ENCODE measurements at regions not wholly inside any gene's neighbourhood (a gene's known extent, or its start where the extent isn't known, plus 50 kb on each side); places are given as distances from the start of the nearest gene placed in this dataset.

DNA sequence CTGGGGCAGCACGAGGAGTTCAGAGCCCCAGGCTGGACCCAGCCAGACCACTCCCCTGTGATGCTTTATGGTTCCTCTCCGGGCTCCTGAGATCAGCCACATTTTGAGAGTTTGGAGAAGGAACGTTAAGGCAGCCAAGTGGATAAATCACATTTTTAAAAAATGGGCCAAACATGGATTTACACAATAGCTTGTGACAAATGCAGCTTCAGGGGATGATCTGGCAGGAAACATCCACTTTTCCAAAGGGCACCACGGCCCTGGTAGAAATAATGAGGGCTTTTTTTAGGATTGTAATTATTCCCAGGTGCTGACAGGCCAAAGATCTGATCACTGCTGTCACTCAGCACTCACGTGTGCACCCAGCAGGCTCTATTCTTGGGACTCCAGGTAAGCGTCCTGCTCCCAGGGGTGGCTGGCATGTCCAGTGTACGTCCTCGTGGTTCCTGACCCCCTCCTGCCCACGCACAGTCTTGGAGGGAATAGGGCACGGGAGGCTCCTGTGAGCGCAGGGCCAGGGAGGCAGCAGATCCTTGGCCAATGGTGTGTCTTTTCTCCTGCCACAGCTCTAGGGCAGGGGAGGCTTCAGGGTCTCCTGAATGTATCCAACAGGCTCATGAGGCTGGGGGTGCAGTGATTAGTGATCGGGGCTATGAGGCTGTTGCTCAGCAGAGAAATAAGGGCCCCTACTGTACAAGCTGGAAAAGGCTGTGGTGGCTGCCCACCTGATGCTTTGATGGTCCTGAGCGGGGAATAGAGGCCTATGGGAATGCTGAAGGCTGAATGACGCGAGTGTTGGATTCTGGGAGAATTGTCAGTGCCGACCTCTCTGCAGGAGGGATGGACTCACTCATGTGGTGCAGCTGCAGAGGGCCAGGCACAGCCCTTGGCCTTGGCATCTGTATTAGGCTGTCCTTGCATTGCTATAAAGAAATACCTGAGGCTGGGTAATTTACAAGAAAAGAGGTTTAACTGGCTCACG lies 415.7 kb downstream of the PTPRU start:
- DNase-seq (ENCODE audit: insufficient read length, low spot score) (no peak), FAIRE-seq (no peak)
- no peak for TF ChIP-seq PAX5 (IDR thresholded peaks at IDR 0.05; ENCODE audit: insufficient read depth, low read length, severe bottlenecking)
- TF ChIP-seq POLR2A (IDR thresholded peaks at IDR 0.05; ENCODE audit: low read depth, low read length): no peak
- TF ChIP-seq POU2F2 (IDR thresholded peaks at IDR 0.05; ENCODE audit: low read depth, low read length): no peak
- TF ChIP-seq POLR2AphosphoS5 (IDR thresholded peaks at IDR 0.05; ENCODE audit: low read depth, low read length): no peak
- no peak for TF ChIP-seq SPI1 (IDR thresholded peaks at IDR 0.05; ENCODE audit: low read depth, low read length)
- TF ChIP-seq TAF1 (IDR thresholded peaks at IDR 0.05; ENCODE audit: low read depth, low read length): no peak

- DNase-seq (ENCODE audit: insufficient read length, low spot score) (no peak), FAIRE-seq (no peak)
- TF ChIP-seq POLR2A (IDR thresholded peaks at IDR 0.05; ENCODE audit: low read depth, low read length) (no peak), TAF1 (IDR thresholded peaks at IDR 0.05; ENCODE audit: low read depth, low read length) (no peak), POU2F2 (IDR thresholded peaks at IDR 0.05; ENCODE audit: low read depth, low read length) (no peak), SPI1 (IDR thresholded peaks at IDR 0.05; ENCODE audit: low read depth, low read length) (no peak), POLR2AphosphoS5 (IDR thresholded peaks at IDR 0.05; ENCODE audit: low read depth, low read length) (no peak), PAX5 (IDR thresholded peaks at IDR 0.05; ENCODE audit: insufficient read depth, low read length, severe bottlenecking) (no peak)
These were observed 414.9 kb downstream of the PTPRU start for GRCh38 chr1:29651246-29651645.

- no peak for TF ChIP-seq TAF1 (IDR thresholded peaks at IDR 0.05; ENCODE audit: low read depth, low read length)
- TF ChIP-seq POLR2A (IDR thresholded peaks at IDR 0.05; ENCODE audit: low read depth, low read length): no peak
- no peak for TF ChIP-seq SPI1 (IDR thresholded peaks at IDR 0.05; ENCODE audit: low read depth, low read length)
- no peak for TF ChIP-seq PAX5 (IDR thresholded peaks at IDR 0.05; ENCODE audit: insufficient read depth, low read length, severe bottlenecking)
- no peak for DNase-seq (ENCODE audit: insufficient read length, low spot score)
- no peak for FAIRE-seq
These were observed 414.2 kb downstream of the PTPRU start for GRCh38 chr1:29650476-29650875.

DNA sequence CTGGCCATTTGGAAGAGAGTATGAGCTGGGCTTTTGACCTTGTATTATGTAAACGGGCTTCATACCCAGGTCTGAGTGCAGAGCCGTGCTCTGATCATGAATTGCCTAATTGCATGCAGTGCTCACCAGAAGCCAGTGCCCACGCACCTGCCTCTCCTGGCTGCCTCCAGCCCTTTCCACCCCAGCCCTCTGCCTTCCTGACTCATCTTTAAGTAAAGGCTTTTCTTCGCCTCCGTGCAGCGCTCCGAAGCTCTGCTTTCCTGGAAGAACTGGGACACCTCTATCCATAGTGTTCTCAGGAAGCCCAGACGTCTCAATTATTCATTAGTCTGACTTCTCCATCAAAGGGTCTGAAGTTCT lies 413.7 kb downstream of the PTPRU start:
- FAIRE-seq (no peak), DNase-seq (ENCODE audit: insufficient read length, low spot score) (no peak)
- TF ChIP-seq SPI1 (IDR thresholded peaks at IDR 0.05; ENCODE audit: low read depth, low read length) (no peak), POU2F2 (IDR thresholded peaks at IDR 0.05; ENCODE audit: low read depth, low read length) (no peak), POLR2AphosphoS5 (IDR thresholded peaks at IDR 0.05; ENCODE audit: low read depth, low read length) (no peak), PAX5 (IDR thresholded peaks at IDR 0.05; ENCODE audit: insufficient read depth, low read length, severe bottlenecking) (no peak), POLR2A (IDR thresholded peaks at IDR 0.05; ENCODE audit: low read depth, low read length) (no peak), TAF1 (IDR thresholded peaks at IDR 0.05; ENCODE audit: low read depth, low read length) (no peak)

DNA sequence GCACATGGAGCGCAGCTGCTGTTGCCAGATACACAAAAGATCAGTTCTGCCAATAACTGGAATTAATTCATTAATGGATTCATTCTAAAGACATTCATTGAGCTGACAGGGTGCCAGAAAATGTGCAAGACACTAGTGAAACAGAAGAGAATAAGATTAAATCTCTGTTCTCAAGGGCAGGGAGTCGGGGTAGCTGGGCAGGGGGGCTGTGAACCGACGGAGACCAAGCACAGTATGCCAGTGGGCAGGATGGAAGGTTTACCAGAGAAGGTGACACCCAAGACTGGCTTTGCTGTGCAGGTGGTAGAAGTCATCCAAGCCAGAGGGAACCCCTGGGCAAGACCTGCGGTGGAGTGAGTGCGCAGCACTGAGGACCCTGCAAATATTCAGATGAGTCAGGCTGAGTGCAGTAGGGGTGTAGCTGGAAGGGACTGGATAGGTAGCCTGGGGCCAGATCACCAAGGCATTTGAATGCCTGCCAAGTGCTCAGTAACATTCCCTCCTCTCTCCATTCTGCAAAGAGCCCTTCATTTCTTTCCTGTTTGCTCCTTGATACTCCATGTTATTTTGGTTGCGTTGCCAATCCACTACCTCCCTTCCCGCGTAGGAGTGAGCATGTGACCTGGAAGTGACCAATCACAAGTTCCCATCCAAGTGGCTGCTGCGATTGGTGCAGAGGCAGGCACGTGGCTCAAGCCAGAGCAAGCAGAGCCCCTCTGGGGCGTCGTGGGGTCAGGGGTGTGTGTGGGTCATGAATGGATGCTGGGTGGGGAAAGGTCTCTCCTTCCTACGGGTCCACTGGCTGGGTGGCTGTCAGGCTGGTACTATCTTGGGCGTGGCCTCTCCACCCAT lies 413.1 kb downstream of the PTPRU start:
- TF ChIP-seq SPI1 (IDR thresholded peaks at IDR 0.05; ENCODE audit: low read depth, low read length) (no peak), POLR2AphosphoS5 (IDR thresholded peaks at IDR 0.05; ENCODE audit: low read depth, low read length) (no peak), POU2F2 (IDR thresholded peaks at IDR 0.05; ENCODE audit: low read depth, low read length) (no peak), POLR2A (IDR thresholded peaks at IDR 0.05; ENCODE audit: low read depth, low read length) (no peak), PAX5 (IDR thresholded peaks at IDR 0.05; ENCODE audit: insufficient read depth, low read length, severe bottlenecking) (no peak), TAF1 (IDR thresholded peaks at IDR 0.05; ENCODE audit: low read depth, low read length) (no peak)
- FAIRE-seq (no peak), DNase-seq (ENCODE audit: insufficient read length, low spot score) (no peak)

DNA sequence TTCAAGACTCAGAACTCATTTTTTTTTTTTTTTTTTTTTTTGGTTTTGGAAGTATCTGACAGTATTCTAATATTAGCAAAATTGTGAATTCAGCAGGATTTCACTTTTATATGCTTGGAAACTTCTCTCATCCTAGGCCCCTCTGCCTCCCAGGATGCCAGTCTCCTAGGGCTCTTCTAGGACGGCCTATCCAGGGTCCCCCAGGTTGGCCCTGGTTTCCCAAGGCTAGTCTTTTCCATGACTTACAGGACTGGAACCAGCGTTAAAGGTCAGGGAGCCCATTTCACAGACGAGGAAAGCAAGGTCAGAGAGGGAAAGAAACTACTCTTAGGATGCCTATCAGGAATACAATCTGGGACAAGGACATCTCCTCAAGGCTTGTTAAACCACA lies 412.5 kb downstream of the PTPRU start:
- no peak for TF ChIP-seq POU2F2 (IDR thresholded peaks at IDR 0.05; ENCODE audit: low read depth, low read length)
- TF ChIP-seq POLR2A (IDR thresholded peaks at IDR 0.05; ENCODE audit: low read depth, low read length): no peak
- TF ChIP-seq TAF1 (IDR thresholded peaks at IDR 0.05; ENCODE audit: low read depth, low read length): no peak
- no peak for TF ChIP-seq SPI1 (IDR thresholded peaks at IDR 0.05; ENCODE audit: low read depth, low read length)
- TF ChIP-seq POLR2AphosphoS5 (IDR thresholded peaks at IDR 0.05; ENCODE audit: low read depth, low read length): no peak
- no peak for TF ChIP-seq PAX5 (IDR thresholded peaks at IDR 0.05; ENCODE audit: insufficient read depth, low read length, severe bottlenecking)
- FAIRE-seq (no peak), DNase-seq (ENCODE audit: insufficient read length, low spot score) (no peak)

DNA sequence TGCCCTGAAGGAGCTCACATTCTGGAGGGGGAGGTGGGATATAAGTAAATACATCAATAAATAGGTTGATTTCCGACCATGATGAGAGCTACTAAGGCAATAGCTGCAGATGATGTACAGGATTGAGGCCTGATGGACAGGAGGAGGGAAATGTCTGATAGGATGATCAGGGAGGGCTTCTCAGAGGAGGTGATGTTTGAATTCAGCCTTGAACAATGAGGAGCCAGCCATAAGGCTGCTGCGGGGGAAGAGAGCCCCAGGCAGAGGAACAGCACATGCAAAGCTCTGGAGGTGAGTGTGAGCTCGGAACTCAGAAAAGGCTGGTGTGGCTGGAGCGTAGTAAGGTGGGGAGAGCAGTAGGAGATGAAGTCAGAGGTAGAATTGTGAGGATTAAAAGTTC lies 411.7 kb downstream of the PTPRU start:
- FAIRE-seq (no peak), DNase-seq (ENCODE audit: insufficient read length, low spot score) (no peak)
- TF ChIP-seq PAX5 (IDR thresholded peaks at IDR 0.05; ENCODE audit: insufficient read depth, low read length, severe bottlenecking): no peak
- TF ChIP-seq POU2F2 (IDR thresholded peaks at IDR 0.05; ENCODE audit: low read depth, low read length): no peak
- TF ChIP-seq POLR2A (IDR thresholded peaks at IDR 0.05; ENCODE audit: low read depth, low read length): no peak
- TF ChIP-seq POLR2AphosphoS5 (IDR thresholded peaks at IDR 0.05; ENCODE audit: low read depth, low read length): no peak
- no peak for TF ChIP-seq SPI1 (IDR thresholded peaks at IDR 0.05; ENCODE audit: low read depth, low read length)
- no peak for TF ChIP-seq TAF1 (IDR thresholded peaks at IDR 0.05; ENCODE audit: low read depth, low read length)

DNA sequence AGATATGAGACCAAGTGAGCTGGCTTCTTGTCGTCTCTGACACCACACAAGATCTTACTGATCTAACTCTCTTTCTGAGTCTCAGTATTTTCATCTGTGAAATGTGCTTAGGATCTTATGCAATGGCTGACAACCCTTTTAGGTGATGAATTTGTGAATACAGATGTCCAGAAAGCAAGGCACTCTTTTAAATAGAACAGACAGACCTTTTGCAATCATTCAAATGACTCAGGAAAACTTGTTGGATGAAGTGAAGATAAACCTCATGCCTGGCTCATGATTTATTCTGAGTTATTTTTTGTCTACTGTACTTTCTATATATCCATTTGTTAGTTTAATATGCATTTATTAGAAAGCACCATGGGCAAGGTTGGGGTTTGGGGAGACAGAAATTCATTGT lies 411.3 kb downstream of the PTPRU start:
- TF ChIP-seq PAX5 (IDR thresholded peaks at IDR 0.05; ENCODE audit: insufficient read depth, low read length, severe bottlenecking): no peak
- TF ChIP-seq POLR2AphosphoS5 (IDR thresholded peaks at IDR 0.05; ENCODE audit: low read depth, low read length): no peak
- TF ChIP-seq POLR2A (IDR thresholded peaks at IDR 0.05; ENCODE audit: low read depth, low read length): no peak
- TF ChIP-seq POU2F2 (IDR thresholded peaks at IDR 0.05; ENCODE audit: low read depth, low read length): no peak
- no peak for TF ChIP-seq SPI1 (IDR thresholded peaks at IDR 0.05; ENCODE audit: low read depth, low read length)
- TF ChIP-seq TAF1 (IDR thresholded peaks at IDR 0.05; ENCODE audit: low read depth, low read length): no peak
- FAIRE-seq: no peak
- no peak for DNase-seq (ENCODE audit: insufficient read length, low spot score)
